ENCODE measurements at regions not wholly inside any gene's neighbourhood (a gene's known extent, or its start where the extent isn't known, plus 50 kb on each side); places are given as distances from the start of the nearest gene placed in this dataset.

DNA sequence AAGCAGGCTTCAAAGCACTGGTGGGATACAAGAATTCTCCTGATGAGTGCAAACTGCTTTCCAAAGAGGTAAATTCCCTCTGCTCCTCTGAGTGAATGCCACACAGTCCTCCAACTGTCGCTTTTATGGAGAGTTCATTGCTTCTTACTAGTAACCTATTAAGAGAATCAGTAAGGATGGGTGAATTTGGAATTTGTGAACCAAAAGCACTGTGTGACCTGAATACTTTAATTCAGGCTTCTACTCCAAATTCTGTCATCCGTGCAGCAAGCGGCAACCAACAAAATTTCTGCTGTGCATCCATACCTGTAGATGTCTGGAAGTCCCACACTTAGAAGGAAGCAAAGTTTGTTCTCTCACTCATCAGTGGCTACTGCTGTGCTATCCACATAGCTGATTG, 66.7 kb upstream of the SNRK start:
- no peaks in the 10 kb centered on the region for H3K27me3 ChIP-seq
- no peak overlapping the region for H3K27ac ChIP-seq
- intact Hi-C loops (cut with DNase I; ENCODE audit: low total_unique reads) (loop anchor here (5.0 kb wide), 1 partner anchor 283 kb away; no protein-coding TSS in a partner anchor), in situ Hi-C loops (cut with MboI; ENCODE audit: low sequenced_read_pairs in 4 of 4) (no loop called here)
- no peaks in the 10 kb centered on the region for H3K4me1 ChIP-seq
- no peak overlapping the region for H3K4me3 ChIP-seq
- TF ChIP-seq, protein P1, sequence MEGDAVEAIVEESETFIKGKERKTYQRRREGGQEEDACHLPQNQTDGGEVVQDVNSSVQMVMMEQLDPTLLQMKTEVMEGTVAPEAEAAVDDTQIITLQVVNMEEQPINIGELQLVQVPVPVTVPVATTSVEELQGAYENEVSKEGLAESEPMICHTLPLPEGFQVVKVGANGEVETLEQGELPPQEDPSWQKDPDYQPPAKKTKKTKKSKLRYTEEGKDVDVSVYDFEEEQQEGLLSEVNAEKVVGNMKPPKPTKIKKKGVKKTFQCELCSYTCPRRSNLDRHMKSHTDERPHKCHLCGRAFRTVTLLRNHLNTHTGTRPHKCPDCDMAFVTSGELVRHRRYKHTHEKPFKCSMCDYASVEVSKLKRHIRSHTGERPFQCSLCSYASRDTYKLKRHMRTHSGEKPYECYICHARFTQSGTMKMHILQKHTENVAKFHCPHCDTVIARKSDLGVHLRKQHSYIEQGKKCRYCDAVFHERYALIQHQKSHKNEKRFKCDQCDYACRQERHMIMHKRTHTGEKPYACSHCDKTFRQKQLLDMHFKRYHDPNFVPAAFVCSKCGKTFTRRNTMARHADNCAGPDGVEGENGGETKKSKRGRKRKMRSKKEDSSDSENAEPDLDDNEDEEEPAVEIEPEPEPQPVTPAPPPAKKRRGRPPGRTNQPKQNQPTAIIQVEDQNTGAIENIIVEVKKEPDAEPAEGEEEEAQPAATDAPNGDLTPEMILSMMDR (IDR thresholded peaks at IDR 0.05 in 4 of 5, conservative IDR thresholded peaks at IDR 0.05 in 1 of 5): no peak
- TF ChIP-seq POLR2A (IDR thresholded peaks at IDR 0.05): no peak
- no peaks in the 10 kb centered on the region for H3K9me3 ChIP-seq
- no peaks in the 10 kb centered on the region for H3K36me3 ChIP-seq
- ATAC-seq (no peak), DNase-seq (no peak)

DNA sequence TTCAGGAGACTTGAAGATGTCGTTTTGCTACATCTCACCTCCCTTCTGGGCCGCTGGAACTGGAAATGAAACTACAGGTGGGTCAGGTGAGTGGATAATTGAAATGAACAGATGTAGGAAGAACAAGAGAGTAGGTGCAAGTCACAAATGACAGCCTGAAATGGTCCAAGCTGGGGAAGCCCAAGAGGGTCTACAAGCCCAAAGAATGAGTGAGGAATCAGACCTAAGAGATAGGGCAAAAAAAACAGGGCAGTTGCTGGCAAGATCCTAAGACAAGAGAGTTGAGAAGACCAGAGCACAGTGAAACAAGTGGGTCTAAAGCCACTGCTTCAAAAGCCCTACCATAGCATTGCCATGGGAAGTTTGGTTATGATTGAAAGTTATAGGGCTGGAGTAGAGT, 67.4 kb upstream of the SNRK start:
- H3K9me3 ChIP-seq: no peaks in the 10 kb centered on the region
- ATAC-seq: no peak
- H3K4me3 ChIP-seq: no peak overlapping the region
- no peaks in the 10 kb centered on the region for H3K4me1 ChIP-seq
- H3K27me3 ChIP-seq: no peaks in the 10 kb centered on the region
- TF ChIP-seq, protein P1 (IDR thresholded peaks at IDR 0.05 in 4 of 5, conservative IDR thresholded peaks at IDR 0.05 in 1 of 5): no peak
- no peak for TF ChIP-seq POLR2A (IDR thresholded peaks at IDR 0.05)
- DNase-seq: no peak
- in situ Hi-C loops (cut with MboI; ENCODE audit: low sequenced_read_pairs in 4 of 4) (no loop called here), intact Hi-C loops (cut with DNase I; ENCODE audit: low total_unique reads) (no loop called here)
- no peaks in the 10 kb centered on the region for H3K36me3 ChIP-seq
- H3K27ac ChIP-seq: no peak overlapping the region

DNA sequence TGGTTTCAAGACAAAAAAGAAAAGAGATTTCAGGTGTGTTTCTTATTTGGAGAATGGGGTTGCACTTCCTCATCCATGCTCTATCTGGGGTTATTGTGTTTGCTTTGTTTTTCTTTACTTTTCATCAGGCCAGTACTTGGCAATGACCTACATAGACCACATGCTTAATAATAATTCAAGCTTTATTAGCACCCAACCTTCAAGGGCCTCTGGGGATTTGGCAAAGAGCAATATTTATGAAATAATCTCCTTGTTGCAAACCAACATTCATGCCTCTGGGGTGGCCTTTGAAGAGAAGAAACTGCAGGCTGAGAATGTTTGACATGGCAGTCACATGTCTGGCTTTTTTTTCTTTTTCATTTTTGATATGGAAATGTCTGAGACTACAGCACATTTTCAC, 68.2 kb upstream of the SNRK start:
- Histone ChIP-seq H3K36me3 (no peaks in the 10 kb centered on the region), H3K27ac (no peak overlapping the region), H3K27me3 (no peaks in the 10 kb centered on the region), H3K9me3 (no peaks in the 10 kb centered on the region), H3K4me1 (no peaks in the 10 kb centered on the region), H3K4me3 (no peak overlapping the region)
- ATAC-seq (no peak), DNase-seq (no peak)
- in situ Hi-C loops (cut with MboI; ENCODE audit: low sequenced_read_pairs in 4 of 4): no loop called here
- no peak for TF ChIP-seq POLR2A (IDR thresholded peaks at IDR 0.05)
- TF ChIP-seq, protein P1 (IDR thresholded peaks at IDR 0.05 in 4 of 5, conservative IDR thresholded peaks at IDR 0.05 in 1 of 5): no peak
- intact Hi-C loops (cut with DNase I; ENCODE audit: low total_unique reads): no loop called here

DNA sequence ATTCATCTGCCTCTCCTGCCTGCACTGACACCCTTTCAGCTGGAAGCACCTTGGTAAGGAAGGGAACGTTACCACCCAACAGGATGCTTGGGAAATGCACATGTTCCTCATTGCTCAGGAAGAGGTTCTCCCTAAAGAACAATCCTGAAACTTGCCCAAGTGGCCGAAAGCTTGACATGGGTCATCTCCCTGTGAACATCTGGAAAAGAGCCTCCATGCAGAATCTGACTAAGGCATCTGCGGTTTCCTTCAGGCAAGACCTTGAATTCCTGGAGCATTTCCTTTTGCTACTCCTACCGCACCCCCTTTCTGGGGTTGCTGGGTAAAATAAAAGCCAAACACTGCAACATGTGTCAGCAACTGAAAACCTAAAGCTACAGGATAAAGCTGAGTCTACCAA, 68.7 kb upstream of the SNRK start:
- DNase-seq (no peak), ATAC-seq (no peak)
- no peak overlapping the region for H3K4me3 ChIP-seq
- TF ChIP-seq, protein P1 (IDR thresholded peaks at IDR 0.05 in 4 of 5, conservative IDR thresholded peaks at IDR 0.05 in 1 of 5): no peak
- no peak for TF ChIP-seq POLR2A (IDR thresholded peaks at IDR 0.05)
- no peaks in the 10 kb centered on the region for H3K36me3 ChIP-seq
- no peaks in the 10 kb centered on the region for H3K27me3 ChIP-seq
- H3K4me1 ChIP-seq: no peaks in the 10 kb centered on the region
- intact Hi-C loops (cut with DNase I; ENCODE audit: low total_unique reads) (no loop called here), in situ Hi-C loops (cut with MboI; ENCODE audit: low sequenced_read_pairs in 4 of 4) (no loop called here)
- H3K9me3 ChIP-seq: no peaks in the 10 kb centered on the region
- H3K27ac ChIP-seq: no peak overlapping the region

DNA sequence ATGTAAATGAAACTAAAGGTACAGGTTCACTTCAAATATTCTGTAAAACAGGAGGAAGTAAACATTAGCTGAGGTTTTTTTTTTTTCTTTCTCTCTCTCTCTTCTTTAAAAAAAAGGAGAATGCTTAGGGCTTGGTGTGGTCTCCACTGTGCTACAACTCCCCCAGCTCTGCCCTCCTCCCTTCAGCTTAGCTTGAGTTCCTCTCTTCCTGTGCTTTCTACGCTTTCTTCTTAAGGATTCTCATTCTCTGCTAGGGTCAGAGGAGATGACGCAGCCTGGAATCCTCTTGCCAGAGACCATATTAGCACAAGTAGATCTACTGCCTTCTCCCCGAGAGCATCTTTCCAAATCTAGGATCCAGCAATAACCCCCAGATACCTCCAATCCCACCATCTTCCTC, 69.1 kb upstream of the SNRK start:
- Histone ChIP-seq H3K9me3 (no peaks in the 10 kb centered on the region), H3K27me3 (no peaks in the 10 kb centered on the region), H3K4me1 (no peaks in the 10 kb centered on the region), H3K4me3 (no peak overlapping the region), H3K27ac (no peak overlapping the region), H3K36me3 (no peaks in the 10 kb centered on the region)
- in situ Hi-C loops (cut with MboI; ENCODE audit: low sequenced_read_pairs in 4 of 4): no loop called here
- DNase-seq (no peak), ATAC-seq (no peak)
- intact Hi-C loops (cut with DNase I; ENCODE audit: low total_unique reads): no loop called here
- no peak for TF ChIP-seq POLR2A (IDR thresholded peaks at IDR 0.05)
- TF ChIP-seq, protein P1 (IDR thresholded peaks at IDR 0.05 in 4 of 5, conservative IDR thresholded peaks at IDR 0.05 in 1 of 5): no peak

All from gastrocnemius medialis (tissue), 4 donors.